Tibial nerve (tissue), 4 donors: ENCODE measurements at regions not wholly inside any gene's neighbourhood (a gene's known extent, or its start where the extent isn't known, plus 50 kb on each side); places are given as distances from the start of the nearest gene placed in this dataset.

ENCODE experiments used
- DNase-seq, 2 donors: peaks; one replicate each; pipeline ENCODE4 v3.0.0-alpha.2; 2019; ENCODE audit warnings: low spot score in 2 of 2
- H3K27ac ChIP-seq, 4 donors: fragments of 200-600 bp; sonication (generic) in 3 of 4; one replicate each; pipeline ENCODE4 v1.5.1; 2017 to 2019; ENCODE audit warnings: mild to moderate bottlenecking in 1 of 4
- H3K27me3 ChIP-seq, 2 donors: fragments of 200-600 bp; sonication (generic) in 1 of 2; one replicate each; pipeline versions ENCODE4 v1.5.1 to v1.6.0; 2017 to 2019
- H3K36me3 ChIP-seq, 3 donors: fragments of 200-600 bp; sonication (generic); one replicate each; pipeline ENCODE4 v1.5.1; 2018 to 2019
- H3K4me1 ChIP-seq, 4 donors: fragments of 200-600 bp; sonication (generic) in 3 of 4; one replicate each; pipeline ENCODE4 v1.5.1; 2017 to 2019
- H3K4me3 ChIP-seq, 4 donors: fragments of 200-600 bp; sonication (generic) in 3 of 4; one replicate each; pipeline ENCODE4 v1.5.1; 2017 to 2019; ENCODE audit warnings: mild to moderate bottlenecking in 1 of 4, moderate library complexity in 1 of 4
- H3K9me3 ChIP-seq, 4 donors: fragments of 200-600 bp; sonication (generic) in 3 of 4; one replicate each; pipeline ENCODE4 v1.5.1; 2017 to 2019
- EP300 ChIP-seq, 2 donors: sonication (generic); formaldehyde crosslinking; IDR thresholded peaks; one replicate each; pipeline ENCODE4 v1.6.1; 2017; ENCODE audit warnings: antibody characterized with exemption in 2 of 2, mild to moderate bottlenecking in 1 of 2
- POLR2A ChIP-seq, 2 donors: fragments of 450-650 bp; IDR thresholded peaks; one replicate each; pipeline ENCODE4 v1.6.1; 2017; ENCODE audit warnings: antibody characterized with exemption in 2 of 2, mild to moderate bottlenecking in 2 of 2, moderate library complexity in 2 of 2
- WGBS, 2 donors: methylation state at CpG; one replicate each; pipeline ENCODE4 v1.1.5; 2018; 5-methylcytosine and 5-hydroxymethylcytosine counted together
- TF ChIP-seq, protein P1 (sequence below), 5 experiments: fragments of 200-600 bp in 3 of 5; fragments of 450-650 bp in 2 of 5; sonication (generic) in 3 of 5; IDR thresholded peaks; one replicate each; pipeline ENCODE4 v1.5.1; 2016 to 2019; ENCODE audit warnings: antibody characterized with exemption in 5 of 5, mild to moderate bottlenecking in 3 of 5, moderate library complexity in 2 of 5

DNA sequence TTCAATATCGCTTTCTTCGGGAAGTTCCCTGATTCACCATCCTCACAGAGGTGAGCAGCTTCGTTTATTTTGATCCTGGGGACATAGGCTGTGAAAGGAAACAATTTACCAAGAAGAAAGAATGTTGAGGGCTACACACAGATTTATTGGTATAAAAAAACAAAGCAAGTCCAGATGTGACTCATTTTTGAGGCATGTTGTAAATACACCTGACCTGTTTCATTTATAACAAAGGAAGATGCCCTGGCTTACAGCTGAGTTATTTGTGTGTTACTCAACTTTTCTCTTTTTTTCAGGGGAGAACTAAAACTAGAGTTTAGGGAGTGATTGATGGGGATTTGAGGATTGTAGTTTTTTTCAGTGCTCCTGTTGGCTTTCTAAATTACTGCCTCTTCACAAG, 489.5 kb downstream of the CBLN4 start:
- H3K27ac ChIP-seq, result no peak overlapping the region
- H3K4me3 ChIP-seq, result no peak overlapping the region
- H3K36me3 ChIP-seq, result no peaks in the 10 kb centered on the region
- TF ChIP-seq POLR2A (IDR thresholded peaks at IDR 0.05) (no peak), EP300 (IDR thresholded peaks at IDR 0.05) (no peak)
- TF ChIP-seq, protein P1, sequence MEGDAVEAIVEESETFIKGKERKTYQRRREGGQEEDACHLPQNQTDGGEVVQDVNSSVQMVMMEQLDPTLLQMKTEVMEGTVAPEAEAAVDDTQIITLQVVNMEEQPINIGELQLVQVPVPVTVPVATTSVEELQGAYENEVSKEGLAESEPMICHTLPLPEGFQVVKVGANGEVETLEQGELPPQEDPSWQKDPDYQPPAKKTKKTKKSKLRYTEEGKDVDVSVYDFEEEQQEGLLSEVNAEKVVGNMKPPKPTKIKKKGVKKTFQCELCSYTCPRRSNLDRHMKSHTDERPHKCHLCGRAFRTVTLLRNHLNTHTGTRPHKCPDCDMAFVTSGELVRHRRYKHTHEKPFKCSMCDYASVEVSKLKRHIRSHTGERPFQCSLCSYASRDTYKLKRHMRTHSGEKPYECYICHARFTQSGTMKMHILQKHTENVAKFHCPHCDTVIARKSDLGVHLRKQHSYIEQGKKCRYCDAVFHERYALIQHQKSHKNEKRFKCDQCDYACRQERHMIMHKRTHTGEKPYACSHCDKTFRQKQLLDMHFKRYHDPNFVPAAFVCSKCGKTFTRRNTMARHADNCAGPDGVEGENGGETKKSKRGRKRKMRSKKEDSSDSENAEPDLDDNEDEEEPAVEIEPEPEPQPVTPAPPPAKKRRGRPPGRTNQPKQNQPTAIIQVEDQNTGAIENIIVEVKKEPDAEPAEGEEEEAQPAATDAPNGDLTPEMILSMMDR (IDR thresholded peaks at IDR 0.05), result no peak
- WGBS, 2 donors, result 55 to 62% methylated on average over 3 of the region's 3 CpGs
- H3K9me3 ChIP-seq, result no peaks in the 10 kb centered on the region
- no peaks in the 10 kb centered on the region for H3K4me1 ChIP-seq
- no peak for DNase-seq
- H3K27me3 ChIP-seq, result no peaks in the 10 kb centered on the region

DNA sequence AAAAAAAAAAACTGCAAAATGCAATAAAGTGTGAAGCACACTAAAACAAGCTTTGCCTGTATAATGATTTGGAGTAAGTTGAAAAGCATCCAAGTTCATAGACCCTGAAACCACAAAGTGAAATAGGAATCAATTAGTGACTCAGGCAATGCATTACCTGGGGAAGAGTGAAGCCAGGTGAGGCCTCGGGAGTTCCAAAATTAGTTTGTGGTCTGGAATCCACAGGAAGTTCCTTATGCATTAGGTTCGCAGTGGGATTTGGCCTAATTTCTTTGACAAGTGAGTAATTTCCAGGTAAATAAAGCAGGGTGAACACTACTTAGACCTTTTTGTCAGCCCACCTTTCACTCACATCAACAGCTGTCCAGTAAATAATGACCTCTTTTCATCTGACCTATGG, 490.8 kb downstream of the CBLN4 start:
- no peak overlapping the region for H3K27ac ChIP-seq
- H3K36me3 ChIP-seq, result no peaks in the 10 kb centered on the region
- DNase-seq, result no peak
- no peaks in the 10 kb centered on the region for H3K27me3 ChIP-seq
- no peak overlapping the region for H3K4me3 ChIP-seq
- 62 to 71% methylated on average over 2 of the region's 2 CpGs for WGBS, 2 donors
- no peaks in the 10 kb centered on the region for H3K4me1 ChIP-seq
- H3K9me3 ChIP-seq, result no peaks in the 10 kb centered on the region
- TF ChIP-seq, protein P1 (IDR thresholded peaks at IDR 0.05), result no peak
- no peak for TF ChIP-seq POLR2A (IDR thresholded peaks at IDR 0.05)
- TF ChIP-seq EP300 (IDR thresholded peaks at IDR 0.05), result no peak

DNA sequence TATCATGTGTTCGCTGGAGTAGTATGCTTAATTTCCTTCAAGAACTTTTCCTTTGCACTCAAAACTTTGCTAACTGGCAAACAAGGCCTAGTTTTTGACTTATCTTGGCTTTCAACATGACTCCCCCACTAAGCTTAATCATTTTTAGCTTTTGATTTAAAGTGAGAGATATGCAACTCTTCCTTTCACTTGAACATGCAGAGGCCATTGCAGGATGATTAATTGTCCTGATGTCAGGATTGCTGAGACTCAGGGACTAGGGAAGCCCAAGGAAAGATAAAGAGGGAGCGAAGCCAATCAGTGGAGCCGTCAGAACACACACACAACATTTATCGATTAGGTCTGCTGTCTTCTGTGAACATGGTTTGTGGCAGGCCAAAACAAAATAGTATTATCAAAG, 491.4 kb downstream of the CBLN4 start:
- Histone ChIP-seq H3K27ac (no peak overlapping the region), H3K4me1 (no peaks in the 10 kb centered on the region), H3K27me3 (no peaks in the 10 kb centered on the region), H3K36me3 (no peaks in the 10 kb centered on the region), H3K4me3 (no peak overlapping the region), H3K9me3 (no peaks in the 10 kb centered on the region)
- DNase-seq, result no peak
- WGBS, 2 donors, result 73 to 79% methylated on average over 4 of the region's 4 CpGs
- no peak for TF ChIP-seq EP300 (IDR thresholded peaks at IDR 0.05)
- TF ChIP-seq, protein P1 (IDR thresholded peaks at IDR 0.05), result no peak
- no peak for TF ChIP-seq POLR2A (IDR thresholded peaks at IDR 0.05)

DNA sequence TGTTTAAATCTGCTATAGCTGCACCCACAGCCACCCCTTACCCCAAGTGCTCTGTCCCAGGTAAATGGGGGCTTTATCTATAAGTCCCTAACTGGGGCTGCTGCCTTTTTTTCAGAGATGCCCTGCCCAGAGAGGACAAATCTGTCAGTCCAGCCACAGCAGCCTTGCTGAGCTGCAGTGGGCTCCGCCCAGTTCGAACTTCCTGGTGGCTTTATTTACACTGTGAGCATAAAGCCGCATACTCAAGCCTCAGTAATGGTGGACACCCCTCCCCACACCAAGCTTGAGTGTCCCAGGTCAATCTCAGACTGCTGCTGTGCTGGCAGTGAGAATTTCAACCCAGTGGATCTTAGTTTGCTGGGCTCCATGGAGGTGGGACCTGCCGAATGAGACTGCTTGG, 505.2 kb downstream of the CBLN4 start:
- WGBS, 2 donors, result 73 to 98% methylated on average over 3 to 4 of the region's 4 CpGs
- Histone ChIP-seq H3K4me1 (no peaks in the 10 kb centered on the region), H3K27ac (no peak overlapping the region), H3K9me3 (peaks cover 0 to 8% (median 0%) of the 10 kb centered on the region in 4 donors), H3K27me3 (no peaks in the 10 kb centered on the region), H3K4me3 (no peak overlapping the region), H3K36me3 (no peaks in the 10 kb centered on the region)
- no peak for DNase-seq
- TF ChIP-seq, protein P1 (IDR thresholded peaks at IDR 0.05), result no peak

DNA sequence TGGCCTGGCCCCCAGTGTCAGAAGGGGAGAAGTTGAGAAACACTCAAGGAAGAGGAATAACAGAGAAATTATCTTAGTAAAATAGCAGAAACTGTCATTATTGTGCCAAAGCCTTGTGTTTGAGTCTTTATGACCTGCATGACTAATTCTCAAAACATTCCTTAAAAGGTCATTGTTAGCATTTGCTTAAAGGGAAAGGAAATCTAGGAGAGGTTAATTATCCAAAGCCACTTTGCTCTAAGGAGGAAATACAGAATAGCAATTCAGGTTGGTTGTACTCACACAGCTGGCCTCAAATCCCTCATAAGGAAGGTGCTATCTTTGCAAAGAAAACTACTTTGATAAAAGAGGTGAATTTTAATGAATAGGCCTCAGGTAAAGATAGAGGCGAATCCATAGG, 516.7 kb downstream of the CBLN4 start:
- peaks cover 0 to 13% (median 0%) of the 10 kb centered on the region in 4 donors for H3K9me3 ChIP-seq
- H3K27me3 ChIP-seq, result no peaks in the 10 kb centered on the region
- H3K36me3 ChIP-seq, result no peaks in the 10 kb centered on the region
- 71 to 82% methylated on average over 1 of the region's 1 CpG for WGBS, 2 donors
- H3K27ac ChIP-seq, result no peak overlapping the region
- TF ChIP-seq POLR2A (IDR thresholded peaks at IDR 0.05) (no peak), EP300 (IDR thresholded peaks at IDR 0.05) (no peak)
- TF ChIP-seq, protein P1 (IDR thresholded peaks at IDR 0.05), result no peak
- no peaks in the 10 kb centered on the region for H3K4me1 ChIP-seq
- H3K4me3 ChIP-seq, result no peak overlapping the region
- DNase-seq, result no peak
